ENCODE measurements at regions not wholly inside any gene's neighbourhood (a gene's known extent, or its start where the extent isn't known, plus 50 kb on each side); places are given as distances from the start of the nearest gene placed in this dataset.

DNA sequence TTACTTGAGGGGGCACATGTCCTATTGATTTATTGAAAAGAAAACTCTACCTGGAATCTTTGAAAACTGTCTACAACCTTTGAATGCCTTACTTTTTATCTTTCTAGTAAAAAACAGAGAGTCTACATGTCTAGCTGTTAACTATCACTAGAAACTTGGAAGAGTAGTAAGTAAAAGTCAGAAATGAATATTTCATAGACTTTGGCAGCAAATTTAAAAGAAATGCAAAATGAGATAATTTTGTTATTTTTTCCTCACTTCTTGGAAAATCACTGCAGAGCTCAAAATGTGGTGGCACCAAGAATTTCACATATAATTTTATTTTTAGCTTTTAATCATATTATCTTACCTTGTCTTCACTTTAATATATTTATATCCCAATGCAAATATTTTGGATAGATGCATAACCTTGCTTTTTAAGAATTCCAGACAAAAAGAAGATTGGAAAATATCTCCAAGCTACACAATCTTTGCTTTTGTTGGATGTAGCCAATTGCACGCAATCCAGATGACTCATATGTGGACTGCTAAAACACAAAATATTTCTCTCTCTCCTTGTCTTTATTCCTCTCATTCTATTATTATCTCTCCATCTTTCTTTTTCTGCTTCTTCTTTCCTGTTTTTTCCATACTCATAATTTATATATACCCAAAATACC lies 92.2 kb upstream of the DSEL start:
- DNase-seq: peak; percentile 18

GRCh38 chr18:67608191-67608590 lies 91.7 kb upstream of the DSEL start:
- Histone ChIP-seq H3K4me3 (no peak overlapping the region), H3K36me3 (no peaks in the 10 kb centered on the region), H3K27me3 (no peaks in the 10 kb centered on the region), H3K9me3 (no peaks in the 10 kb centered on the region)
- DNase-seq: no peak

More for the DNA sequence above, 92.2 kb upstream of the DSEL start:
- no peaks in the 10 kb centered on the region for H3K36me3 ChIP-seq
- no peaks in the 10 kb centered on the region for H3K27me3 ChIP-seq
- no peak overlapping the region for H3K4me3 ChIP-seq
- no peaks in the 10 kb centered on the region for H3K9me3 ChIP-seq

DNA sequence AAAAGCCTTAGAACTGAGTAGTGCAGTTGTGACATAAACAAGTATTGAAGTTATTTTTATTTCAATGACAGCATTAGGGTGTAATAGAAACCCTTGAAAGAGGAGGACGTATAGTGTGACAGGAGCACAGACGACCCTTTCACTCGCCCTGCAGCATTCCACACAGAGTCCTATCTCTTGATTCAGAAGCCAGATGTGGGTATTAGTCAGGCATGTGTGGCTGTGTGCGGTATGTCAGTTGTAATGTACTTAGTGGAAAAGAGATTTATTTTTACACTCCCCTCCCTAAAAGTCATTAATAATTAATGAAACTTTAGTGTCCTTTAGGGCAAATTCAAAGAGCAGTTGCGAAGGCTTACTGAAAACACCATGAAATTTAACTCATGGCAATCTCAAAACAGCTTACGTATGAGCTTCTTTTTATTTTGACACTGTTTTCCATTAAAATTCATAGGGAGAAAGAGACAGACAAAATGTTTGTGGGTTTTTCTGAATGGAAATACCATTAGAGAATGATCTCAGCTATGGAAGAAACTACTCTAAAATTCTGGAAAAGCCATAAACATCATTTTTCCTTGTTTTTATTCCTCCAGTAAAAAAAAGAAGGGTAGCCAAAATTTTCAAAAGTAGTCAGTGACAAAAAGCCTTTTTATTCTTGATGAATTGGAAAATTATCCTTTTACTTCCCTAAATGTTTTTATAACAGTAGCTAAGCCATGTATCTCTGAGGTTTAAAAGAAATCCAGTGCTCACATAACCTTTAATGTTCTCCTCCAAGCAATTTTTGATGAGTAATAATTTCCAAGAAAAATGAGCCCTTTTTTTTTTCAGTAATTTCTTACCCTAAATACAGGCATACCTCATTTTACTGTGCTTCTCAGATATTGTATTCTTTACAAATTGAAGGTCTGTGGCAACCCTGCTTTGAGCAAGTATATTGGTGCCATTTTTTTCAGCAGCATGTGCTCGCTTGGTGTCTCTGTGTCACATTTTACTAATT lies 84.0 kb upstream of the DSEL start:
- Histone ChIP-seq H3K36me3 (no peaks in the 10 kb centered on the region), H3K9me3 (peaks cover 3% of the 10 kb centered on the region; the same call in 1 of the 2 replicates), H3K27me3 (no peaks in the 10 kb centered on the region), H3K4me3 (no peak overlapping the region)
- DNase-seq: peak; percentile 0

- Histone ChIP-seq H3K27me3 (no peaks in the 10 kb centered on the region), H3K4me3 (no peak overlapping the region), H3K36me3 (no peaks in the 10 kb centered on the region), H3K9me3 (peaks cover 3% of the 10 kb centered on the region; the same call in 1 of the 2 replicates)
- no peak for DNase-seq
Observed at GRCh38 chr18:67599277-67599676, 82.8 kb upstream of the DSEL start.

- no peak for DNase-seq
- H3K9me3 ChIP-seq: peaks cover 3% of the 10 kb centered on the region; the same call in 1 of the 2 replicates
- H3K27me3 ChIP-seq: no peaks in the 10 kb centered on the region
- no peak overlapping the region for H3K4me3 ChIP-seq
- no peaks in the 10 kb centered on the region for H3K36me3 ChIP-seq
Observed at GRCh38 chr18:67597759-67598158, 81.2 kb upstream of the DSEL start.

DNA sequence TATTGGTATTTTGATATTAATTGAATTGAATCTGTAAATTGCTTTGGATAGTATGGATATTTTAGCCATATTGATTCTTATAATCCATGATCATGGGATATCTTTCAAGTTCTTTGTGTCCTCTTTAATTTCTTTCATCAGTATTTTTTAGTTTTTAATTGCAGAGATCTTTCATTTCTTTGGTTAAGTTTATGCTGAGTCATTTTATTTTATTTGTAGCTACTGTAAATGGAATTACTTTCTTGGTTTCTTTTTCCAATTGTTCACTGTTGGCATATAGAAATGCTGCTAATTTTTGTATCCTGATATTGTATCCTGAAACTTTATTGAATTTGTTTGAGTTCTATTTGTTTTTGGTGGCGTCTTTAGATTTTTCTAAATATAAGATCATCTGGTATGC lies 79.5 kb upstream of the DSEL start:
- DNase-seq: no peak
- H3K9me3 ChIP-seq: peaks cover 3% of the 10 kb centered on the region; the same call in 1 of the 2 replicates
- H3K4me3 ChIP-seq: no peak overlapping the region
- H3K27me3 ChIP-seq: no peaks in the 10 kb centered on the region
- no peaks in the 10 kb centered on the region for H3K36me3 ChIP-seq

GRCh38 chr18:67590571-67591141 lies 74.1 kb upstream of the DSEL start:
- no peak for DNase-seq

GRCh38 chr18:67589325-67589724 lies 72.8 kb upstream of the DSEL start:
- Histone ChIP-seq H3K27me3 (no peaks in the 10 kb centered on the region), H3K36me3 (no peaks in the 10 kb centered on the region), H3K4me3 (no peak overlapping the region), H3K9me3 (no peaks in the 10 kb centered on the region; the same call in 1 of the 2 replicates)
- DNase-seq: no peak

More at GRCh38 chr18:67590571-67591141, 74.1 kb upstream of the DSEL start:
- Histone ChIP-seq H3K27me3 (no peaks in the 10 kb centered on the region), H3K9me3 (no peaks in the 10 kb centered on the region), H3K4me3 (no peak overlapping the region), H3K36me3 (no peaks in the 10 kb centered on the region)

- Histone ChIP-seq H3K9me3 (no peaks in the 10 kb centered on the region; the same call in 1 of the 2 replicates), H3K36me3 (no peaks in the 10 kb centered on the region), H3K27me3 (no peaks in the 10 kb centered on the region), H3K4me3 (no peak overlapping the region)
- no peak for DNase-seq
Observed at GRCh38 chr18:67586101-67586500, 69.6 kb upstream of the DSEL start.

DNA sequence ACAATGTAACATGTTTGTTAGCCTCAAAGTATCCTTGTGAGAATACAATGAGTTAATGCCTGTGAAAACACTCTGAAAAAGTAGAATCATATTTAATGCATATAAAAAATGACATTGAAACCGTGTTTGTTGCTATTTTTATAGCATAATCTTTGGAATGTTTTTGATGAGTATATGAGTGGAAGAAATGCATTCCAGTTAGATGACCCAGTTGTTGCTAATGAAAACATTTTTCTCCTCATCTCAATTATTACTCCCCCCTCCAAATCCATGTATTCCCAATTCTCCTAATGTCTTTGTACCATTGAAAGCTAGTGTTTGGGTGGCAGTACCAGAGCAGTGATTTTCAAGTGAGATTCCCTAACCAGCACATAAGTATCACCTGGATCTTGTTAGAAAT lies 67.1 kb upstream of the DSEL start:
- no peak for DNase-seq
- Histone ChIP-seq H3K9me3 (no peaks in the 10 kb centered on the region; the same call in 1 of the 2 replicates), H3K36me3 (no peaks in the 10 kb centered on the region), H3K27me3 (no peaks in the 10 kb centered on the region), H3K4me3 (no peak overlapping the region)

GRCh38 chr18:67582488-67582887 lies 66.0 kb upstream of the DSEL start:
- no peaks in the 10 kb centered on the region for H3K27me3 ChIP-seq
- DNase-seq: no peak
- no peaks in the 10 kb centered on the region for H3K36me3 ChIP-seq
- H3K9me3 ChIP-seq: no peaks in the 10 kb centered on the region; the same call in 1 of the 2 replicates
- H3K4me3 ChIP-seq: no peak overlapping the region

- no peak for DNase-seq
- Histone ChIP-seq H3K9me3 (no peaks in the 10 kb centered on the region; the same call in 1 of the 2 replicates), H3K27me3 (no peaks in the 10 kb centered on the region), H3K4me3 (no peak overlapping the region), H3K36me3 (no peaks in the 10 kb centered on the region)
Observed at GRCh38 chr18:67581178-67581577, 64.7 kb upstream of the DSEL start.

GRCh38 chr18:67577386-67577785 lies 60.9 kb upstream of the DSEL start:
- H3K4me3 ChIP-seq: no peak overlapping the region
- no peaks in the 10 kb centered on the region for H3K36me3 ChIP-seq
- no peaks in the 10 kb centered on the region for H3K27me3 ChIP-seq
- no peak for DNase-seq
- H3K9me3 ChIP-seq: no peaks in the 10 kb centered on the region

- Histone ChIP-seq H3K36me3 (no peaks in the 10 kb centered on the region), H3K27me3 (no peaks in the 10 kb centered on the region), H3K9me3 (no peaks in the 10 kb centered on the region), H3K4me3 (no peak overlapping the region)
- no peak for DNase-seq
Observed at GRCh38 chr18:67574749-67575148, 58.2 kb upstream of the DSEL start.

GRCh38 chr18:67568166-67568565 lies 51.6 kb upstream of the DSEL start:
- Histone ChIP-seq H3K36me3 (no peaks in the 10 kb centered on the region), H3K9me3 (no peaks in the 10 kb centered on the region), H3K4me3 (no peak overlapping the region), H3K27me3 (no peaks in the 10 kb centered on the region)
- no peak for DNase-seq
